NCI-H69 (cell line): ENCODE measurements at regions not wholly inside any gene's neighbourhood (a gene's known extent, or its start where the extent isn't known, plus 50 kb on each side); places are given as distances from the start of the nearest gene placed in this dataset.
"Not testable (repeated sequence)": the region's sequence is repeated elsewhere in the genome, so short reads cannot be mapped to it uniquely, and the experiment has no call there.

Experiments
- DNase-seq: peaks from one replicate; lab custom pipeline; 2025; lab: John Stamatoyannopoulos, UW

GRCh38 chr2:139544186-139544851 is 764.1 kb upstream of the NXPH2 start:
- no peak for DNase-seq

- not testable (repeated sequence) for DNase-seq
Measured at GRCh38 chr2:139538332-139539020, 758.3 kb upstream of the NXPH2 start.

GRCh38 chr2:139529080-139529479 is 748.9 kb upstream of the NXPH2 start:
- DNase-seq, result peak; percentile 63

GRCh38 chr2:139526781-139527180 is 746.6 kb upstream of the NXPH2 start:
- DNase-seq, result no peak

GRCh38 chr2:139518321-139518720 is 738.1 kb upstream of the NXPH2 start:
- no peak for DNase-seq

GRCh38 chr2:139514951-139515350 is 734.8 kb upstream of the NXPH2 start:
- peak; percentile 86 for DNase-seq

GRCh38 chr2:139495851-139496250 is 715.7 kb upstream of the NXPH2 start:
- peak; percentile 62 for DNase-seq

- peak; percentile 92 for DNase-seq
Measured at GRCh38 chr2:139492131-139492680, 712.0 kb upstream of the NXPH2 start.

GRCh38 chr2:139480161-139480650 is 700.0 kb upstream of the NXPH2 start:
- DNase-seq, result no peak

GRCh38 chr2:139478165-139478914 is 698.1 kb upstream of the NXPH2 start:
- DNase-seq, result peak; percentile 95

GRCh38 chr2:139477618-139478017 is 697.4 kb upstream of the NXPH2 start:
- peak; percentile 52 for DNase-seq

GRCh38 chr2:139469985-139470384 is 689.8 kb upstream of the NXPH2 start:
- peak; percentile 84 for DNase-seq

- no peak for DNase-seq
Measured at GRCh38 chr2:139465789-139466188, 685.6 kb upstream of the NXPH2 start.

GRCh38 chr2:139457873-139458272 is 677.7 kb upstream of the NXPH2 start:
- DNase-seq, result no peak

GRCh38 chr2:139454251-139454650 is 674.1 kb upstream of the NXPH2 start:
- DNase-seq, result no peak

GRCh38 chr2:139439100-139439499 is 658.9 kb upstream of the NXPH2 start:
- DNase-seq, result no peak

- peak; percentile 14 for DNase-seq
Measured at GRCh38 chr2:139438478-139438877, 658.3 kb upstream of the NXPH2 start.

GRCh38 chr2:139427164-139427563 is 647.0 kb upstream of the NXPH2 start:
- DNase-seq, result peak; percentile 61

- no peak for DNase-seq
Measured at GRCh38 chr2:139424101-139424500, 643.9 kb upstream of the NXPH2 start.

- DNase-seq, result no peak
Measured at GRCh38 chr2:139411236-139411635, 631.0 kb upstream of the NXPH2 start.

GRCh38 chr2:139410833-139411174 is 630.6 kb upstream of the NXPH2 start:
- not testable (repeated sequence) for DNase-seq

- not testable (repeated sequence) for DNase-seq
Measured at GRCh38 chr2:139410147-139410832, 630.1 kb upstream of the NXPH2 start.
